H1 (cell line): ENCODE measurements at regions not wholly inside any gene's neighbourhood (a gene's known extent, or its start where the extent isn't known, plus 50 kb on each side); places are given as distances from the start of the nearest gene placed in this dataset.

Experiments
- SP2 ChIP-seq: IDR thresholded peaks from 2 replicates; pipeline ENCODE4 v1.6.1; 2012; ENCODE audit warnings: mild to moderate bottlenecking, low read length, inconsistent platforms
- SRF ChIP-seq: IDR thresholded peaks from 2 replicates; pipeline ENCODE4 v1.6.1; 2011; ENCODE audit warnings: mild to moderate bottlenecking, low read depth, low read length, moderate library complexity
- YY1 ChIP-seq: IDR thresholded peaks from 2 replicates; pipeline ENCODE4 v1.6.1; 2011; ENCODE audit warnings: low read depth, mild to moderate bottlenecking, low read length

GRCh38 chr22:48179571-48180546, 1417.4 kb downstream of the TBC1D22A start (continued):
- no peak for TF ChIP-seq YY1
- TF ChIP-seq SRF, result no peak
- TF ChIP-seq SP2, result no peak
